VCaP (cell line): ENCODE measurements at regions not wholly inside any gene's neighbourhood (a gene's known extent, or its start where the extent isn't known, plus 50 kb on each side); places are given as distances from the start of the nearest gene placed in this dataset.
"Not testable (repeated sequence)": the region's sequence is repeated elsewhere in the genome, so short reads cannot be mapped to it uniquely, and the experiment has no call there.

ENCODE experiments used
- H3K27ac ChIP-seq: fragments of 450-650 bp; 2 replicates; pipeline ENCODE4 v1.5.1; 2017
- TF ChIP-seq, protein P1 (sequence below): fragments of 450-650 bp; conservative IDR thresholded peaks from 2 replicates; pipeline ENCODE4 v1.5.1; 2017; ENCODE audit warnings: mild to moderate bottlenecking, moderate library complexity

- TF ChIP-seq, protein P1, sequence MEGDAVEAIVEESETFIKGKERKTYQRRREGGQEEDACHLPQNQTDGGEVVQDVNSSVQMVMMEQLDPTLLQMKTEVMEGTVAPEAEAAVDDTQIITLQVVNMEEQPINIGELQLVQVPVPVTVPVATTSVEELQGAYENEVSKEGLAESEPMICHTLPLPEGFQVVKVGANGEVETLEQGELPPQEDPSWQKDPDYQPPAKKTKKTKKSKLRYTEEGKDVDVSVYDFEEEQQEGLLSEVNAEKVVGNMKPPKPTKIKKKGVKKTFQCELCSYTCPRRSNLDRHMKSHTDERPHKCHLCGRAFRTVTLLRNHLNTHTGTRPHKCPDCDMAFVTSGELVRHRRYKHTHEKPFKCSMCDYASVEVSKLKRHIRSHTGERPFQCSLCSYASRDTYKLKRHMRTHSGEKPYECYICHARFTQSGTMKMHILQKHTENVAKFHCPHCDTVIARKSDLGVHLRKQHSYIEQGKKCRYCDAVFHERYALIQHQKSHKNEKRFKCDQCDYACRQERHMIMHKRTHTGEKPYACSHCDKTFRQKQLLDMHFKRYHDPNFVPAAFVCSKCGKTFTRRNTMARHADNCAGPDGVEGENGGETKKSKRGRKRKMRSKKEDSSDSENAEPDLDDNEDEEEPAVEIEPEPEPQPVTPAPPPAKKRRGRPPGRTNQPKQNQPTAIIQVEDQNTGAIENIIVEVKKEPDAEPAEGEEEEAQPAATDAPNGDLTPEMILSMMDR = no peak
Observed at GRCh38 chr5:18778225-18778624, 1144.0 kb downstream of the TAF11L14 start.

DNA sequence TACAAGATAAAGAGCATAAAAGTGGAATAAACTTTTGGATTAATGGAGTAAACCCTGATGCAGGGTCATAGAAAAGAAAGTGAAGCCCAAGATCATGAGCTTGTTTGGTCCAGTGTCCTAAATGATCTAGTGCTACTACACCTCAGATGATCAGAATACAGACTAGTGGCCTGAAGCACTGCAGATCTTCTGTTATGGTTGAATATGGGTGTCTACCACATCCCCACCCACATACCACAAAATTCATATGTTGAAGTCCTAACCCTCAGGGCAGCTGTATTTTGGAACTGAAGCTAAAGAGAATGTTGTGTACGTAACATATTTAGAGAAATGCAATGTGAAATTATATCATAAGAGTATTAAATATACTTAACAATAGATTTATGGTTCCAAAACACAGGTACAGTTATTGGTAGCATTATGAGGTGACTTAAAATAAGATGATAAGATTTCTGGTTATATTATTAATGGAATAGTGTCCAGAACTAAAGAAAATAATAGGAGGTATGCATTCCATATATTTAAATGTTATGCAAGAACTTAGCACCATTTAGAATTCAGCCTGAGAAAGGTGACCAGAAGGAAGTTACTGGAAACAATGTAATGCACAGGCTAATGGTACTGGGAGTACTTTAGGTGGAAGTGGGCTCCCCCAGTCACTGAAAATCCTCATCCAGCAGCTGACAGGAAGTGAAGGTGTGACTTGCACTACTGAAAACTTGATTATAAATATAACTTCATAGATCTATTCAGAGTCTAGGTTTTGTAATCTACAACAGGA, 1155.1 kb downstream of the TAF11L14 start:
- no peak overlapping the region for H3K27ac ChIP-seq
- TF ChIP-seq, protein P1 = no peak

More at GRCh38 chr5:18778225-18778624, 1144.0 kb downstream of the TAF11L14 start:
- no peak overlapping the region for H3K27ac ChIP-seq

DNA sequence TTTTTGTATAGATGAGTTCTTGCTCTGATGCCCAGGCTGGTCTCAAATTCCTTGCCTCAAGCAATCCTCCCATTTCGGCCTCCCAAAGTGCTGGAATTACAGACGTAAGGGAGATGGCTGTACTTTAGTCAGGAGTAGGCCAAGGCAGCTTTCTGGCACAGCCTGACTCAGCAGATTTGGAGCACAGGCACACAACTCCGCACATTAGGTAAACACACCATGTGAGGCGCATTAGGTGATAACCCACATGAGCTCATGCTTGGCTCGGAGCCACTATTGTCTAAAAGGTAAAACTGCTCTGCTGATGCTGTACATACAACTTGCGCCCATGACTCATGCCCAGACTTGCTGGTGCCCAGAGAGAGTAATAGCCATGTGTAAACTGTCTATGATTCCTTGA, 1157.9 kb downstream of the TAF11L14 start:
- H3K27ac ChIP-seq = no peak overlapping the region
- TF ChIP-seq, protein P1 = no peak

GRCh38 chr5:18797222-18797621, 1163.0 kb downstream of the TAF11L14 start:
- H3K27ac ChIP-seq = no peak overlapping the region

GRCh38 chr5:18798058-18798457, 1163.8 kb downstream of the TAF11L14 start:
- no peak overlapping the region for H3K27ac ChIP-seq
- TF ChIP-seq, protein P1 = no peak

More at GRCh38 chr5:18797222-18797621, 1163.0 kb downstream of the TAF11L14 start:
- TF ChIP-seq, protein P1 = no peak

GRCh38 chr5:18799482-18800128, 1165.3 kb downstream of the TAF11L14 start:
- TF ChIP-seq, protein P1 = no peak
- H3K27ac ChIP-seq = no peak overlapping the region

GRCh38 chr5:18800293-18801025, 1166.2 kb downstream of the TAF11L14 start:
- TF ChIP-seq, protein P1 = no peak
- no peak overlapping the region for H3K27ac ChIP-seq

DNA sequence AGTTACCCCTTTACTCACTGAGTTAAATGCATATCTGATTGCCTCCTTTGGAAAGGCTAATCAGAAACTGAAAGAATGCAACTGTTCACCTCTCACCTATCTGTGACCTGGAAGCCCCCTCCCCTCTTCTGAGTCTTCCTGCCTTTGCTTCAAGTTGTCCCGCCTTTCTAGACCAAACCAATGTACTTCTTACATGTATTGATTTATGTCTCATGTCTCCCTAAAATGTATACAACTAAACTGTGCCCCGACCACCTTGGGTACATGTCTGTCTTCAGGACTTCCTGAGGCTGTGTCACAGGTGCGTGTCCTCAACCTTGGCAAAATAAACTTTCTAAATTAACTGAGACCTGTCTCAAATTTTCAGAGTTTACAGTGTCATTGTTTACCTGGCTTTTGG, 1167.2 kb downstream of the TAF11L14 start:
- not testable (repeated sequence) for H3K27ac ChIP-seq
